ENCODE measurements at regions not wholly inside any gene's neighbourhood (a gene's known extent, or its start where the extent isn't known, plus 50 kb on each side); places are given as distances from the start of the nearest gene placed in this dataset.
"Not testable (repeated sequence)": the region's sequence is repeated elsewhere in the genome, so short reads cannot be mapped to it uniquely, and the experiment has no call there.

DNA sequence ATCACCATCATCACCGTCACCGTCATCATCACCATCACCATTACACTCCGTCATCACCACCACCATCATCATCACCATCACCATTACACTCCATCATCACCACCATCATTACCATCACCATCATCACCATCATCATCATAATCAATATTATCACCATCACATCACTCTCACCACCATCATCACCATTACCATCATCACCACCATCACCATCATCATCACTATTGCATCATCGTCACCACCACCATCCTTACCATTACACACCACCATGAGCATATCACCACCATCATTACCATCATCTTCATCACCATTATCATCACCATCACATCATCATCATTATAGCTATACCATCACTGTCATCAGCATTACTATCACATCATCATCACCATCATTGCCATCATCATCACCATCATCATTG lies 93.7 kb downstream of the KIF26A start:
- Histone ChIP-seq H3K36me3 (ENCODE audit: insufficient read depth) (no peaks in the 10 kb centered on the region), H3K9me2 (ENCODE audit: insufficient read depth) (no peaks in the 10 kb centered on the region), H3K4me2 (no peak overlapping the region), H3K27ac (ENCODE audit: low read depth) (no peak overlapping the region), H4K20me1 (replicated peaks; ENCODE audit: insufficient read depth) (no peaks in the 10 kb centered on the region), H3K4me1 (ENCODE audit: insufficient read depth) (no peaks in the 10 kb centered on the region), H3K27me3 (ENCODE audit: insufficient read depth) (no peaks in the 10 kb centered on the region), H3F3A (replicated peaks; ENCODE audit: low read depth) (no peaks in the 10 kb centered on the region), H3K79me2 (replicated peaks; ENCODE audit: insufficient read depth) (no peaks in the 10 kb centered on the region), H3K4me3 (no peak overlapping the region), H2AFZ (no peak overlapping the region)
- TF ChIP-seq, protein P1, sequence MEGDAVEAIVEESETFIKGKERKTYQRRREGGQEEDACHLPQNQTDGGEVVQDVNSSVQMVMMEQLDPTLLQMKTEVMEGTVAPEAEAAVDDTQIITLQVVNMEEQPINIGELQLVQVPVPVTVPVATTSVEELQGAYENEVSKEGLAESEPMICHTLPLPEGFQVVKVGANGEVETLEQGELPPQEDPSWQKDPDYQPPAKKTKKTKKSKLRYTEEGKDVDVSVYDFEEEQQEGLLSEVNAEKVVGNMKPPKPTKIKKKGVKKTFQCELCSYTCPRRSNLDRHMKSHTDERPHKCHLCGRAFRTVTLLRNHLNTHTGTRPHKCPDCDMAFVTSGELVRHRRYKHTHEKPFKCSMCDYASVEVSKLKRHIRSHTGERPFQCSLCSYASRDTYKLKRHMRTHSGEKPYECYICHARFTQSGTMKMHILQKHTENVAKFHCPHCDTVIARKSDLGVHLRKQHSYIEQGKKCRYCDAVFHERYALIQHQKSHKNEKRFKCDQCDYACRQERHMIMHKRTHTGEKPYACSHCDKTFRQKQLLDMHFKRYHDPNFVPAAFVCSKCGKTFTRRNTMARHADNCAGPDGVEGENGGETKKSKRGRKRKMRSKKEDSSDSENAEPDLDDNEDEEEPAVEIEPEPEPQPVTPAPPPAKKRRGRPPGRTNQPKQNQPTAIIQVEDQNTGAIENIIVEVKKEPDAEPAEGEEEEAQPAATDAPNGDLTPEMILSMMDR (conservative IDR thresholded peaks at IDR 0.05; ENCODE audit: low read depth in 2 of 2), result no peak
- no peak for TF ChIP-seq REST (IDR thresholded peaks at IDR 0.05; ENCODE audit: unreplicated experiment)
- no peak for TF ChIP-seq ZNF462 (CRISPR knock-in tag; IDR thresholded peaks at IDR 0.05)
- no peak for TF ChIP-seq EZH2phosphoT487 (IDR thresholded peaks at IDR 0.05; ENCODE audit: unreplicated experiment)
- no peak for TF ChIP-seq ETS1 (IDR thresholded peaks at IDR 0.05)
- Mint-ChIP-seq H3K36me3 (ENCODE audit: low read depth) (peaks cover 24% of the 10 kb centered on the region), H3K4me1 (peaks cover 3% of the 10 kb centered on the region; the same call in 1 of the 3 replicates), H3K9me3 (peaks cover 4% of the 10 kb centered on the region; the same call in 2 of the 3 replicates), H3K27ac (no peak overlapping the region), H3K4me3 (no peak overlapping the region), H3K27me3 (ENCODE audit: insufficient read depth, low read depth, poor library complexity) (no peaks in the 10 kb centered on the region)
- no peak for DNase-seq (ENCODE audit: low spot score)
- no peak for ATAC-seq

- H3K36me3 Mint-ChIP-seq (ENCODE audit: low read depth), result peaks cover 30% of the 10 kb centered on the region
- H3K4me1 ChIP-seq (ENCODE audit: insufficient read depth); H3K27me3 ChIP-seq (ENCODE audit: insufficient read depth); H3K9me3 Mint-ChIP-seq; H4K20me1 ChIP-seq (replicated peaks; ENCODE audit: insufficient read depth); ATAC-seq; H3K27ac Mint-ChIP-seq; H3K79me2 ChIP-seq (replicated peaks; ENCODE audit: insufficient read depth); DNase-seq (ENCODE audit: low spot score); H3K27ac ChIP-seq (ENCODE audit: low read depth); H3K9me2 ChIP-seq (ENCODE audit: insufficient read depth); H3K4me1 Mint-ChIP-seq; H3K4me3 Mint-ChIP-seq; H3K27me3 Mint-ChIP-seq (ENCODE audit: insufficient read depth, low read depth, poor library complexity); H3K4me3 ChIP-seq; H3K4me2 ChIP-seq; H2AFZ ChIP-seq; H3K36me3 ChIP-seq (ENCODE audit: insufficient read depth); H3F3A ChIP-seq (replicated peaks; ENCODE audit: low read depth): not testable (repeated sequence)
Observed at GRCh38 chr14:104234007-104234786, 95.8 kb downstream of the KIF26A start.

Data from GM23338 (cell line).